Mesendoderm (in vitro differentiated cells): ENCODE measurements at regions not wholly inside any gene's neighbourhood (a gene's known extent, or its start where the extent isn't known, plus 50 kb on each side); places are given as distances from the start of the nearest gene placed in this dataset.
"Not testable (repeated sequence)": the region's sequence is repeated elsewhere in the genome, so short reads cannot be mapped to it uniquely, and the experiment has no call there.

Experiments
- DNase-seq: peaks from one replicate; pipeline ENCODE4 v3.0.0; 2013
- H2AK5ac ChIP-seq: 2 replicates; pipeline ENCODE4 v1.6.1; 2013; ENCODE audit warnings: low read length, inconsistent platforms
- H2BK120ac ChIP-seq: 2 replicates; pipeline ENCODE4 v1.6.1; 2013; ENCODE audit warnings: low read depth, mild to moderate bottlenecking, low read length, moderate library complexity, mixed read lengths
- H2BK15ac ChIP-seq: replicated peaks from 2 replicates; pipeline ENCODE4 v1.6.1; 2013; ENCODE audit warnings: low read depth, mild to moderate bottlenecking, moderate library complexity
- H2BK5ac ChIP-seq: 2 replicates; pipeline ENCODE4 v1.6.1; 2013; ENCODE audit warnings: low read length, inconsistent platforms
- H3K18ac ChIP-seq: 2 replicates; pipeline ENCODE4 v1.6.1; 2013; ENCODE audit warnings: mild to moderate bottlenecking, low read length, mixed read lengths
- H3K23ac ChIP-seq: one replicate; pipeline ENCODE4 v1.6.1; 2013; ENCODE audit warnings: low read length
- H3K27ac ChIP-seq: 2 replicates; pipeline ENCODE4 v1.5.1; 2013; ENCODE audit warnings: low read depth, mild to moderate bottlenecking, inconsistent platforms, low read length, moderate library complexity
- H3K27me3 ChIP-seq: 2 replicates; pipeline ENCODE4 v1.6.1; 2013; ENCODE audit warnings: low read length, control low read depth, mild to moderate bottlenecking, inconsistent platforms; ENCODE audit not compliant: insufficient read depth, poor library complexity
- H3K36me3 ChIP-seq: 2 replicates; pipeline ENCODE4 v1.6.1; 2013; ENCODE audit warnings: low read length, inconsistent platforms; ENCODE audit not compliant: control insufficient read depth, insufficient read depth
- H3K4ac ChIP-seq: one replicate; pipeline ENCODE4 v1.6.1; 2013; ENCODE audit warnings: low read depth, mild to moderate bottlenecking, low read length, moderate library complexity
- H3K4me1 ChIP-seq: 2 replicates; pipeline ENCODE4 v1.6.1; 2013; ENCODE audit warnings: low read depth, low read length, inconsistent platforms; ENCODE audit not compliant: control insufficient read depth
- H3K4me2 ChIP-seq: 2 replicates; pipeline ENCODE4 v1.6.1; 2013; ENCODE audit warnings: low read length
- H3K4me3 ChIP-seq: 2 replicates; pipeline ENCODE4 v1.5.1; 2013; ENCODE audit warnings: mild to moderate bottlenecking, low read length
- H3K56ac ChIP-seq: one replicate; pipeline ENCODE4 v1.6.1; 2013; ENCODE audit warnings: low read length
- H3K79me1 ChIP-seq: 2 replicates; pipeline ENCODE4 v1.6.1; 2013; ENCODE audit warnings: low read length, inconsistent platforms
- H3K79me2 ChIP-seq: 2 replicates; pipeline ENCODE4 v1.6.1; 2013; ENCODE audit warnings: mild to moderate bottlenecking, low read length; ENCODE audit not compliant: control insufficient read depth, insufficient read depth
- H3K9ac ChIP-seq: 2 replicates; pipeline ENCODE4 v1.6.1; 2013; ENCODE audit warnings: low read length, inconsistent platforms
- H4K5ac ChIP-seq: one replicate; pipeline ENCODE4 v1.6.1; 2013; ENCODE audit warnings: low read length
- H4K8ac ChIP-seq: one replicate; pipeline ENCODE4 v1.6.1; 2013; ENCODE audit warnings: low read depth, mild to moderate bottlenecking, control low read depth, low read length, moderate library complexity
- WGBS: extraction: QIAGEN DNeasy Blood & Tissue Kit; methylation state at CpG from one replicate; pipeline ENCODE4 v1.1.7; 2013; ENCODE audit warnings: low lambda C conversion rate, missing lambda C conversion rate; ENCODE audit not compliant: insufficient coverage; ENCODE audit errors: extremely low coverage; 5-methylcytosine and 5-hydroxymethylcytosine counted together

- not testable (repeated sequence) for H3K4me1 ChIP-seq, H3K27me3 ChIP-seq, H3K79me2 ChIP-seq, H3K27ac ChIP-seq, H3K36me3 ChIP-seq, H3K79me1 ChIP-seq, H3K4ac ChIP-seq, H3K4me3 ChIP-seq, H2AK5ac ChIP-seq, H2BK5ac ChIP-seq, H3K18ac ChIP-seq, H4K5ac ChIP-seq, H2BK15ac ChIP-seq, H3K9ac ChIP-seq, H2BK120ac ChIP-seq, H3K56ac ChIP-seq, H3K23ac ChIP-seq, H3K4me2 ChIP-seq, DNase-seq, H4K8ac ChIP-seq
- no CpG with 5 or more reads among the region's 3 CpGs for WGBS
These were observed 90.6 kb downstream of the CCDC74A start for GRCh38 chr2:131618320-131618719.

GRCh38 chr2:131622874-131623273 lies 95.2 kb downstream of the CCDC74A start:
- not testable (repeated sequence) for H4K5ac ChIP-seq, H3K18ac ChIP-seq, H4K8ac ChIP-seq, H2BK120ac ChIP-seq, H2BK5ac ChIP-seq, H3K4me2 ChIP-seq, DNase-seq, H3K56ac ChIP-seq, H2AK5ac ChIP-seq, H3K79me2 ChIP-seq, H2BK15ac ChIP-seq, H3K79me1 ChIP-seq, H3K23ac ChIP-seq, H3K27ac ChIP-seq, H3K4me3 ChIP-seq, H3K4me1 ChIP-seq, H3K27me3 ChIP-seq, H3K9ac ChIP-seq, H3K4ac ChIP-seq, H3K36me3 ChIP-seq
- no CpG with 5 or more reads among the region's 2 CpGs for WGBS

GRCh38 chr2:131626011-131626410 lies 98.3 kb downstream of the CCDC74A start:
- H3K23ac ChIP-seq, H3K79me1 ChIP-seq, H2BK120ac ChIP-seq, H4K5ac ChIP-seq, DNase-seq, H3K27me3 ChIP-seq, H3K4me1 ChIP-seq, H3K36me3 ChIP-seq, H3K79me2 ChIP-seq, H3K18ac ChIP-seq, H3K9ac ChIP-seq, H3K4me3 ChIP-seq, H2BK5ac ChIP-seq, H3K27ac ChIP-seq, H3K4me2 ChIP-seq, H3K4ac ChIP-seq, H2BK15ac ChIP-seq, H2AK5ac ChIP-seq, H3K56ac ChIP-seq, H4K8ac ChIP-seq: not testable (repeated sequence)
- no CpG with 5 or more reads among the region's 10 CpGs for WGBS

DNA sequence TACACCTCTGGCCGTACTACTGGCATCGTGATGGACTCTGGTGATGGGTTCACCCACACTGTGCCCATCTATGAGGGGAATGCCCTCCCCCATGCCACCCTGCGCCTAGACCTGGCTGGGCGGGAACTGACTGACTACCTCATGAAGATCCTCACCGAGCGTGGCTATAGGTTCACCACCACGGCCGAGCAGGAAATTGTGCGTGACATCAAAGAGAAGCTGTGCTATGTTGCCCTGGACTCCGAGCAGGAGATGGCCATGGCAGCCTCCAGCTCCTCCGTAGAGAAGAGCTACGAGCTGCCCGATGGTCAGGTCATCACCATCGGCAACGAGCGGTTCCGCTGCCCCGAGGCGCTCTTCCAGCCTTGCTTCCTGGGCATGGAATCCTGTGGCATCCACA lies 98.9 kb downstream of the CCDC74A start:
- not testable (repeated sequence) for H3K36me3 ChIP-seq, H3K79me2 ChIP-seq, H3K4me2 ChIP-seq, H3K4me3 ChIP-seq, H3K79me1 ChIP-seq, H3K4me1 ChIP-seq, H2BK120ac ChIP-seq, H2BK5ac ChIP-seq, H3K27ac ChIP-seq, H3K18ac ChIP-seq, H4K8ac ChIP-seq, H3K9ac ChIP-seq, H3K4ac ChIP-seq, H4K5ac ChIP-seq, H2AK5ac ChIP-seq, DNase-seq, H2BK15ac ChIP-seq, H3K56ac ChIP-seq, H3K27me3 ChIP-seq, H3K23ac ChIP-seq
- no CpG with 5 or more reads among the region's 19 CpGs for WGBS

- H3K79me1 ChIP-seq: not testable (repeated sequence)
These were observed 100.1 kb downstream of the CCDC74A start for GRCh38 chr2:131627777-131628176.

DNA sequence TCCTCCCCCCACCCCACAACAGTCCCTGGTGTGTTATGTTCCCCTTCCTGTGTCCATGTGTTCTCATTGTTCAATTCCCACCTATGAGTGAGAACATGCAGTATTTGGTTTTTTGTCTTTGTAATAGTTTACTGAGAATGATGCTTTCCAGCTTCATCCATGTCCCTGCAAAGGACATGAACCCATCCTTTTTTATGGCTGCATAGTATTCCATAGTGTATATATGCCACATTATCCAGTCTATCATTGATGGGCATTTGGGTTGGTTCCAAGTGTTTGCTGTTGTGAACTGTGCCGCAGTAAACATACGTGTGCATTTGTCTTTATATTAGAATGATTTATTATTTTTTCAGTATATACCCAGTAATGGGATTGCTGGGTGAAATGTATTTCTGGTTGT lies 104.0 kb downstream of the CCDC74A start:
- not testable (repeated sequence) for H2BK120ac ChIP-seq, H3K4ac ChIP-seq, H3K18ac ChIP-seq, H3K79me1 ChIP-seq, H3K56ac ChIP-seq, H2BK5ac ChIP-seq, H4K8ac ChIP-seq, H3K4me1 ChIP-seq, DNase-seq, H3K4me3 ChIP-seq, H3K23ac ChIP-seq, H4K5ac ChIP-seq, H3K9ac ChIP-seq, H3K36me3 ChIP-seq, H3K4me2 ChIP-seq, H2BK15ac ChIP-seq, H3K79me2 ChIP-seq, H2AK5ac ChIP-seq, H3K27me3 ChIP-seq, H3K27ac ChIP-seq
- WGBS: no CpG with 5 or more reads among the region's 2 CpGs

More at GRCh38 chr2:131627777-131628176, 100.1 kb downstream of the CCDC74A start:
- not testable (repeated sequence) for H3K27ac ChIP-seq, H2BK15ac ChIP-seq, H4K5ac ChIP-seq, H3K36me3 ChIP-seq, H3K27me3 ChIP-seq, DNase-seq, H3K4me1 ChIP-seq, H3K56ac ChIP-seq, H3K4ac ChIP-seq, H2BK120ac ChIP-seq, H2BK5ac ChIP-seq, H3K79me2 ChIP-seq, H2AK5ac ChIP-seq, H3K18ac ChIP-seq, H3K9ac ChIP-seq, H4K8ac ChIP-seq, H3K23ac ChIP-seq, H3K4me2 ChIP-seq, H3K4me3 ChIP-seq
- WGBS: no CpG with 5 or more reads among the region's 2 CpGs
